NB4 (cell line): ENCODE measurements at regions not wholly inside any gene's neighbourhood (a gene's known extent, or its start where the extent isn't known, plus 50 kb on each side); places are given as distances from the start of the nearest gene placed in this dataset.

Experiments used
- DNase-seq: peaks from one replicate; pipeline ENCODE4 v3.0.0; 2010; ENCODE audit warnings: low read depth
- H3K4me3 ChIP-seq: one replicate; pipeline ENCODE4 v1.5.1; 2011; ENCODE audit warnings: mild to moderate bottlenecking, low read depth, low read length, moderate library complexity
- CTCF ChIP-seq: IDR thresholded peaks from one replicate; pipeline ENCODE4 v1.5.1; 2012; ENCODE audit warnings: low read depth, low read length
- MAX ChIP-seq: IDR thresholded peaks from 2 replicates; pipeline ENCODE4 v1.6.1; 2011; ENCODE audit warnings: low read depth, low read length
- MYC ChIP-seq: IDR thresholded peaks from 2 replicates; pipeline ENCODE4 v1.6.1; 2011; ENCODE audit warnings: low read depth, low read length
- POLR2A ChIP-seq: IDR thresholded peaks from 2 replicates; pipeline ENCODE4 v1.6.1; 2011; ENCODE audit warnings: mild to moderate bottlenecking; ENCODE audit not compliant: insufficient read length; ENCODE audit errors: extremely low read depth

- H3K4me3 ChIP-seq = no peak overlapping the region
- no peak for DNase-seq
- TF ChIP-seq CTCF (no peak), POLR2A (no peak), MYC (no peak), MAX (no peak)
These were observed 170.9 kb upstream of the INHBA start for GRCh38 chr7:41873741-41874140.

GRCh38 chr7:41872966-41873365 lies 170.1 kb upstream of the INHBA start:
- TF ChIP-seq MYC (no peak), CTCF (no peak), POLR2A (no peak), MAX (no peak)
- no peak for DNase-seq
- H3K4me3 ChIP-seq = no peak overlapping the region

GRCh38 chr7:41870461-41871138 lies 167.7 kb upstream of the INHBA start:
- H3K4me3 ChIP-seq = no peak overlapping the region
- no peak for DNase-seq
- TF ChIP-seq POLR2A (no peak), CTCF (no peak), MAX (no peak), MYC (no peak)

- H3K4me3 ChIP-seq = no peak overlapping the region
- no peak for DNase-seq
- no peak for TF ChIP-seq MYC
- TF ChIP-seq CTCF = no peak
- TF ChIP-seq POLR2A = no peak
- TF ChIP-seq MAX = no peak
These were observed 167.1 kb upstream of the INHBA start for GRCh38 chr7:41869997-41870396.

- H3K4me3 ChIP-seq = no peak overlapping the region
- TF ChIP-seq CTCF = no peak
- no peak for TF ChIP-seq POLR2A
- TF ChIP-seq MYC = no peak
- no peak for TF ChIP-seq MAX
- no peak for DNase-seq
These were observed 166.7 kb upstream of the INHBA start for GRCh38 chr7:41869596-41869995.

GRCh38 chr7:41869091-41869490 lies 166.2 kb upstream of the INHBA start:
- no peak overlapping the region for H3K4me3 ChIP-seq
- DNase-seq = no peak
- no peak for TF ChIP-seq CTCF
- no peak for TF ChIP-seq POLR2A
- no peak for TF ChIP-seq MYC
- no peak for TF ChIP-seq MAX
